ENCODE measurements at regions not wholly inside any gene's neighbourhood (a gene's known extent, or its start where the extent isn't known, plus 50 kb on each side); places are given as distances from the start of the nearest gene placed in this dataset.

GRCh38 chr4:120403296-120403695 is 336.6 kb upstream of the MAD2L1 start:
- TF ChIP-seq EZH2phosphoT487 (IDR thresholded peaks at IDR 0.05; ENCODE audit: borderline replicate concordance), result no peak
- TF ChIP-seq, protein P1, sequence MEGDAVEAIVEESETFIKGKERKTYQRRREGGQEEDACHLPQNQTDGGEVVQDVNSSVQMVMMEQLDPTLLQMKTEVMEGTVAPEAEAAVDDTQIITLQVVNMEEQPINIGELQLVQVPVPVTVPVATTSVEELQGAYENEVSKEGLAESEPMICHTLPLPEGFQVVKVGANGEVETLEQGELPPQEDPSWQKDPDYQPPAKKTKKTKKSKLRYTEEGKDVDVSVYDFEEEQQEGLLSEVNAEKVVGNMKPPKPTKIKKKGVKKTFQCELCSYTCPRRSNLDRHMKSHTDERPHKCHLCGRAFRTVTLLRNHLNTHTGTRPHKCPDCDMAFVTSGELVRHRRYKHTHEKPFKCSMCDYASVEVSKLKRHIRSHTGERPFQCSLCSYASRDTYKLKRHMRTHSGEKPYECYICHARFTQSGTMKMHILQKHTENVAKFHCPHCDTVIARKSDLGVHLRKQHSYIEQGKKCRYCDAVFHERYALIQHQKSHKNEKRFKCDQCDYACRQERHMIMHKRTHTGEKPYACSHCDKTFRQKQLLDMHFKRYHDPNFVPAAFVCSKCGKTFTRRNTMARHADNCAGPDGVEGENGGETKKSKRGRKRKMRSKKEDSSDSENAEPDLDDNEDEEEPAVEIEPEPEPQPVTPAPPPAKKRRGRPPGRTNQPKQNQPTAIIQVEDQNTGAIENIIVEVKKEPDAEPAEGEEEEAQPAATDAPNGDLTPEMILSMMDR (conservative IDR thresholded peaks at IDR 0.05; ENCODE audit: low read length), result no peak
- H3K9ac ChIP-seq (ENCODE audit: low read depth, low read length, poor library complexity, severe bottlenecking), result no peak overlapping the region
- H3K9me2 ChIP-seq (replicated peaks; ENCODE audit: low read depth, low read length), result no peaks in the 10 kb centered on the region
- H3K27me3 ChIP-seq (ENCODE audit: insufficient read depth, low read length, poor library complexity, severe bottlenecking), result no peaks in the 10 kb centered on the region
- H2AFZ ChIP-seq (ENCODE audit: low read length), result no peak overlapping the region
- H3F3A ChIP-seq (ENCODE audit: low read depth), result no peaks in the 10 kb centered on the region
- no peaks in the 10 kb centered on the region for H4K20me1 ChIP-seq (ENCODE audit: insufficient read depth, low read length, poor library complexity, severe bottlenecking)
- H3K4me2 ChIP-seq (ENCODE audit: low read depth, low read length, poor library complexity, severe bottlenecking), result no peak overlapping the region
- H3K4me3 ChIP-seq (ENCODE audit: low read length, poor library complexity, severe bottlenecking), result no peak overlapping the region
- no peaks in the 10 kb centered on the region for H3K4me1 ChIP-seq (ENCODE audit: insufficient read depth, low read length, poor library complexity, severe bottlenecking)
- no peaks in the 10 kb centered on the region for H3K79me2 ChIP-seq (ENCODE audit: insufficient read depth, low read length)
- no peaks in the 10 kb centered on the region for H3K36me3 ChIP-seq (ENCODE audit: insufficient read depth, low read length)
- no peaks in the 10 kb centered on the region for H3K9me3 ChIP-seq (ENCODE audit: insufficient read depth, low read depth, low read length)

DNA sequence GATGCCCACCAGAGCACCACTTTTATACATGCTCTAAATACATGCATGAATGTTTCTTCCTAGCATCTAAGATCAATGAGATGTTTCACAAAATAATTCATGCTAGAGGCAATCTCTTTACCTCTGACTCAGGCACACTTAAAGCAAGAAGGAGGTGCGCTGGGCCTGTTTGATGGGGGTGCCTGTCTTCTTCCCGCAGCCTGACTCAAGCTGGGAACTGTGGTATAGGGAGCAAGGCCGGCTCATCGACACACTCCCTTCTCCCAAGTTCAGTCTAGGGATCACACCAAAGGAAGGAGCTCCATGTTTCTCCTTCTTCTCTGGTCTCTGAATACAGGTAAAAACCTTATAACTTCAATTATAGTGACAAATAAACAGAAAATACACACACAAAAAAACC is 333.8 kb upstream of the MAD2L1 start:
- no peaks in the 10 kb centered on the region for H3K4me1 ChIP-seq (ENCODE audit: insufficient read depth, low read length, poor library complexity, severe bottlenecking)
- no peaks in the 10 kb centered on the region for H3K36me3 ChIP-seq (ENCODE audit: insufficient read depth, low read length)
- no peak overlapping the region for H2AFZ ChIP-seq (ENCODE audit: low read length)
- no peaks in the 10 kb centered on the region for H3K9me3 ChIP-seq (ENCODE audit: insufficient read depth, low read depth, low read length)
- no peaks in the 10 kb centered on the region for H3K79me2 ChIP-seq (ENCODE audit: insufficient read depth, low read length)
- no peak overlapping the region for H3K9ac ChIP-seq (ENCODE audit: low read depth, low read length, poor library complexity, severe bottlenecking)
- no peaks in the 10 kb centered on the region for H4K20me1 ChIP-seq (ENCODE audit: insufficient read depth, low read length, poor library complexity, severe bottlenecking)
- H3K27me3 ChIP-seq (ENCODE audit: insufficient read depth, low read length, poor library complexity, severe bottlenecking), result no peaks in the 10 kb centered on the region
- no peak for TF ChIP-seq EZH2phosphoT487 (IDR thresholded peaks at IDR 0.05; ENCODE audit: borderline replicate concordance)
- TF ChIP-seq, protein P1 (conservative IDR thresholded peaks at IDR 0.05; ENCODE audit: low read length), result no peak
- H3K4me2 ChIP-seq (ENCODE audit: low read depth, low read length, poor library complexity, severe bottlenecking), result no peak overlapping the region
- H3K4me3 ChIP-seq (ENCODE audit: low read length, poor library complexity, severe bottlenecking), result no peak overlapping the region
- no peaks in the 10 kb centered on the region for H3F3A ChIP-seq (ENCODE audit: low read depth)
- H3K9me2 ChIP-seq (replicated peaks; ENCODE audit: low read depth, low read length), result no peaks in the 10 kb centered on the region

DNA sequence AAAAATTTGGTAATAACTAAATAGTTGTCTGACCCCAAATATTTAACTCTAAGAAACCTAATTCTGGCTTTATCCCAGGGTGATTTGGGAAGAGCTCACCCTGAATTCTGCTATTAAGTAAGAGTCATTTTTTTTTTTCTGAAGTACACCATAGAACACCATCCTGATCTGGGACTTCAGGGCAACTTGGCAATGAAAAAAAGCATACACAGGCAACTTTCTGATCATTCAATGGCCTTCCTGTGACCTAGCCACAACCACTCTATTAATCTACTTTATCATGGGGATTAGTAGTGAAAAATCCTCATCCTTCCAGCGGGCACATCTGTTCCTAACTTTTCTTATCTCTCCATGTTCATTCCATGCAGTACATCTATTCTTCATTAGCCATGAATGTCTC is 333.2 kb upstream of the MAD2L1 start:
- TF ChIP-seq, protein P1 (conservative IDR thresholded peaks at IDR 0.05; ENCODE audit: low read length), result no peak
- no peak for TF ChIP-seq EZH2phosphoT487 (IDR thresholded peaks at IDR 0.05; ENCODE audit: borderline replicate concordance)
- no peaks in the 10 kb centered on the region for H3K27me3 ChIP-seq (ENCODE audit: insufficient read depth, low read length, poor library complexity, severe bottlenecking)

More for the DNA sequence above, 333.2 kb upstream of the MAD2L1 start:
- no peaks in the 10 kb centered on the region for H4K20me1 ChIP-seq (ENCODE audit: insufficient read depth, low read length, poor library complexity, severe bottlenecking)
- no peaks in the 10 kb centered on the region for H3K9me2 ChIP-seq (replicated peaks; ENCODE audit: low read depth, low read length)
- H3K4me1 ChIP-seq (ENCODE audit: insufficient read depth, low read length, poor library complexity, severe bottlenecking), result no peaks in the 10 kb centered on the region
- no peak overlapping the region for H2AFZ ChIP-seq (ENCODE audit: low read length)
- H3K36me3 ChIP-seq (ENCODE audit: insufficient read depth, low read length), result no peaks in the 10 kb centered on the region
- H3F3A ChIP-seq (ENCODE audit: low read depth), result no peaks in the 10 kb centered on the region
- H3K79me2 ChIP-seq (ENCODE audit: insufficient read depth, low read length), result no peaks in the 10 kb centered on the region
- no peak overlapping the region for H3K9ac ChIP-seq (ENCODE audit: low read depth, low read length, poor library complexity, severe bottlenecking)
- no peak overlapping the region for H3K4me3 ChIP-seq (ENCODE audit: low read length, poor library complexity, severe bottlenecking)
- H3K9me3 ChIP-seq (ENCODE audit: insufficient read depth, low read depth, low read length), result no peaks in the 10 kb centered on the region
- no peak overlapping the region for H3K4me2 ChIP-seq (ENCODE audit: low read depth, low read length, poor library complexity, severe bottlenecking)

All from Loucy (cell line).